GM21515 (cell line): ENCODE measurements at regions not wholly inside any gene's neighbourhood (a gene's known extent, or its start where the extent isn't known, plus 50 kb on each side); places are given as distances from the start of the nearest gene placed in this dataset.

ENCODE experiments used
- ATAC-seq: cut with Tn5 transposase; IDR thresholded peaks from one replicate; pipeline ENCODE4 v1.9.1; 2021; ENCODE audit not compliant: unreplicated experiment

- no peak for ATAC-seq
Measured at GRCh38 chr13:26967119-26968038, 204.2 kb downstream of the USP12 start.

- no peak for ATAC-seq
Measured at GRCh38 chr13:26966701-26967080, 204.9 kb downstream of the USP12 start.

- ATAC-seq, result no peak
Measured at GRCh38 chr13:26965952-26966700, 205.5 kb downstream of the USP12 start.

- ATAC-seq, result no peak
Measured at GRCh38 chr13:26964278-26965250, 204.0 kb upstream of the GPR12 start.

- ATAC-seq, result no peak
Measured at GRCh38 chr13:26962671-26963070, 202.1 kb upstream of the GPR12 start.

- no peak for ATAC-seq
Measured at GRCh38 chr13:26961890-26962615, 201.5 kb upstream of the GPR12 start.

GRCh38 chr13:26957182-26957581 is 196.6 kb upstream of the GPR12 start:
- ATAC-seq, result no peak

GRCh38 chr13:26956522-26957142 is 196.0 kb upstream of the GPR12 start:
- no peak for ATAC-seq

GRCh38 chr13:26954976-26955375 is 194.4 kb upstream of the GPR12 start:
- ATAC-seq, result no peak

GRCh38 chr13:26953291-26953690 is 192.7 kb upstream of the GPR12 start:
- no peak for ATAC-seq

- ATAC-seq, result no peak
Measured at GRCh38 chr13:26952551-26953143, 192.1 kb upstream of the GPR12 start.

- ATAC-seq, result no peak
Measured at GRCh38 chr13:26951581-26952177, 191.1 kb upstream of the GPR12 start.

GRCh38 chr13:26950968-26951367 is 190.4 kb upstream of the GPR12 start:
- no peak for ATAC-seq

GRCh38 chr13:26950546-26950945 is 190.0 kb upstream of the GPR12 start:
- no peak for ATAC-seq

- no peak for ATAC-seq
Measured at GRCh38 chr13:26949701-26950502, 189.3 kb upstream of the GPR12 start.

- ATAC-seq, result no peak
Measured at GRCh38 chr13:26948353-26948752, 187.8 kb upstream of the GPR12 start.

- no peak for ATAC-seq
Measured at GRCh38 chr13:26946684-26947343, 186.2 kb upstream of the GPR12 start.

GRCh38 chr13:26943748-26944147 is 183.2 kb upstream of the GPR12 start:
- ATAC-seq, result no peak
